Heart left ventricle (tissue), 16 donors: ENCODE measurements at regions not wholly inside any gene's neighbourhood (a gene's known extent, or its start where the extent isn't known, plus 50 kb on each side); places are given as distances from the start of the nearest gene placed in this dataset.

Experiments
- ATAC-seq, 4 donors: fragments of 200-7000 bp; cut with Tn5 transposase; one replicate each; pipeline ENCODE4 v1.9.1; 2020 to 2022; ENCODE audit warnings: moderate library complexity in 4 of 4, mild to moderate bottlenecking in 3 of 4, moderate number of reproducible peaks in 1 of 4
- DNase-seq, 5 donors: peaks; one replicate each; pipeline ENCODE4 v3.0.0-alpha.2; 2020
- H3K27ac ChIP-seq, 12 donors: fragments of 200-600 bp; sonication (generic) in 4 of 12; one replicate each; pipeline versions ENCODE4 v1.5.0 to v1.8.0; 2016 to 2022; ENCODE audit warnings: mild to moderate bottlenecking in 2 of 12
- H3K27me3 ChIP-seq, 9 donors: fragments of 200-600 bp; sonication (generic) in 2 of 9; one replicate each; pipeline versions ENCODE4 v1.5.1 to v1.8.0; 2016 to 2022; ENCODE audit warnings: mild to moderate bottlenecking in 3 of 9
- H3K36me3 ChIP-seq, 9 donors: fragments of 200-600 bp; sonication (generic) in 2 of 9; one replicate each; pipeline versions ENCODE4 v1.5.0 to v1.8.0; 2018 to 2022; ENCODE audit warnings: mild to moderate bottlenecking in 2 of 9
- H3K4me1 ChIP-seq, 12 donors: fragments of 200-600 bp; sonication (generic) in 4 of 12; one replicate each; pipeline versions ENCODE4 v1.5.0 to v1.8.0; 2016 to 2022; ENCODE audit warnings: mild to moderate bottlenecking in 3 of 12
- H3K4me3 ChIP-seq, 12 donors: fragments of 200-600 bp; sonication (generic) in 4 of 12; one replicate each; pipeline versions ENCODE4 v1.5.0 to v1.8.0; 2017 to 2022; ENCODE audit warnings: mild to moderate bottlenecking in 9 of 12, moderate library complexity in 4 of 12
- H3K9me3 ChIP-seq, 12 donors: fragments of 200-600 bp; sonication (generic) in 4 of 12; one replicate each; pipeline versions ENCODE4 v1.5.0 to v1.8.0; 2016 to 2022; ENCODE audit warnings: mild to moderate bottlenecking in 1 of 12
- CTCF ChIP-seq, 12 donors: fragments of 200-600 bp; sonication (generic) in 4 of 12; IDR thresholded peaks; one replicate each; pipeline versions ENCODE4 v1.5.0 to v1.8.0; 2018 to 2022; ENCODE audit warnings: antibody characterized with exemption in 12 of 12, mild to moderate bottlenecking in 5 of 12
- POLR2A ChIP-seq, 2 donors: fragments of 450-650 bp; IDR thresholded peaks; one replicate each; pipeline ENCODE4 v1.6.1; 2017; ENCODE audit warnings: antibody characterized with exemption in 2 of 2, mild to moderate bottlenecking in 2 of 2, moderate library complexity in 2 of 2
- WGBS, 4 donors: extraction: QIAGEN DNeasy Blood & Tissue Kit in 2 of 4; methylation state at CpG; one replicate each; pipeline versions ENCODE4 v1.1.5 to v1.1.7; 2013 to 2018; 5-methylcytosine and 5-hydroxymethylcytosine counted together
- intact Hi-C, 10 donors: fragments of 100-400 bp; cut with DNase I; formaldehyde crosslinking; loops; one replicate each; pipeline versions ENCODE4 v1.11.1 to v1.14.2; 2022
- donor health status: ischemic (EF 13 %, LVEDD 7.1; RV severe dilation, severe dysfunction).
- donor health status: healthy with polysubstance abuse.
- donor health status: DM: no; HTN: yes; CAD: no.
- donor health status: DM: no; HTN: no; CAD: no.
- donor health status: ischemic (EF 25% LVEDD 6.9; RV normal size, moderate dysfunction).
- donor health status: ischemic (EF 25% LVEDD 5.7; RV mildly dilated, moderate dysfunction).
- donor health status: healthy.
- donor health status: DM: yes; HTN: yes; CAD: no.
- donor health status: ischemic (EF 35%, LVEDD 5.7; RV mildly dilated, moderate dysfunction).
- donor health status: nonischemic (EF 11% LVEDD 7.7; RV severe dilation, severe dysfunction).
- donor health status: DM: yes; HTN: yes; CAD: no.
- donor health status: PGD.
- donor health status: ischemic (EF 29% LVEDD 5.4; RV normal size, mild dysfunction).
- donor health status: nonischemic (EF 23%, LVEDD 6.1; RV moderate dilation, normal function).

- Histone ChIP-seq H3K27me3 (no peaks in the 10 kb centered on the region), H3K4me1 (no peaks in the 10 kb centered on the region), H3K9me3 (no peaks in the 10 kb centered on the region), H3K4me3 (no peak overlapping the region), H3K27ac (no peak overlapping the region), H3K36me3 (no peaks in the 10 kb centered on the region)
- ATAC-seq, result no peak
- no peak for DNase-seq
- intact Hi-C loops, result no loop called here
- 42 to 57% (median 52%) methylated on average over 2 of the region's 2 CpGs for WGBS, 4 donors
- TF ChIP-seq POLR2A (IDR thresholded peaks at IDR 0.05), result no peak
- no peak for TF ChIP-seq CTCF (IDR thresholded peaks at IDR 0.05)
Observed at GRCh38 chr6:68476611-68477010, 158.5 kb upstream of the ADGRB3 start.

GRCh38 chr6:68473433-68474210 is 161.5 kb upstream of the ADGRB3 start:
- intact Hi-C loops, result no loop called here
- no peaks in the 10 kb centered on the region for H3K27me3 ChIP-seq
- H3K4me1 ChIP-seq, result no peaks in the 10 kb centered on the region
- ATAC-seq, result no peak
- H3K4me3 ChIP-seq, result no peak overlapping the region
- H3K36me3 ChIP-seq, result no peaks in the 10 kb centered on the region
- H3K9me3 ChIP-seq, result no peaks in the 10 kb centered on the region
- no peak for TF ChIP-seq POLR2A (IDR thresholded peaks at IDR 0.05)
- no peak for TF ChIP-seq CTCF (IDR thresholded peaks at IDR 0.05)
- 72 to 74% (median 74%) methylated on average over 5 of the region's 5 CpGs for WGBS, 4 donors
- H3K27ac ChIP-seq, result no peak overlapping the region
- no peak for DNase-seq

GRCh38 chr6:68468244-68468884 is 166.7 kb upstream of the ADGRB3 start:
- H3K36me3 ChIP-seq, result no peaks in the 10 kb centered on the region
- no peak overlapping the region for H3K4me3 ChIP-seq
- intact Hi-C loops, result no loop called here
- WGBS, 4 donors, result 35 to 46% (median 36%) methylated on average over 4 of the region's 4 CpGs
- H3K27me3 ChIP-seq, result no peaks in the 10 kb centered on the region
- H3K27ac ChIP-seq, result no peak overlapping the region
- ATAC-seq (no peak), DNase-seq (no peak)
- no peak for TF ChIP-seq CTCF (IDR thresholded peaks at IDR 0.05)
- TF ChIP-seq POLR2A (IDR thresholded peaks at IDR 0.05), result no peak
- no peaks in the 10 kb centered on the region for H3K9me3 ChIP-seq
- no peaks in the 10 kb centered on the region for H3K4me1 ChIP-seq

- TF ChIP-seq CTCF (IDR thresholded peaks at IDR 0.05) (no peak), POLR2A (IDR thresholded peaks at IDR 0.05) (no peak)
- DNase-seq (no peak), ATAC-seq (no peak)
- peaks cover 0 to 34% (median 9%) of the 10 kb centered on the region in 12 donors for H3K9me3 ChIP-seq
- H3K4me3 ChIP-seq, result no peak overlapping the region
- H3K27me3 ChIP-seq, result no peaks in the 10 kb centered on the region
- no peak overlapping the region for H3K27ac ChIP-seq
- H3K36me3 ChIP-seq, result no peaks in the 10 kb centered on the region
- intact Hi-C loops, result no loop called here
- WGBS, 4 donors, result 76 to 79% (median 78%) methylated on average over 3 of the region's 3 CpGs
- H3K4me1 ChIP-seq, result no peaks in the 10 kb centered on the region
Observed at GRCh38 chr6:68458447-68458846, 176.6 kb upstream of the ADGRB3 start.
